ENCODE measurements at regions not wholly inside any gene's neighbourhood (a gene's known extent, or its start where the extent isn't known, plus 50 kb on each side); places are given as distances from the start of the nearest gene placed in this dataset.

DNA sequence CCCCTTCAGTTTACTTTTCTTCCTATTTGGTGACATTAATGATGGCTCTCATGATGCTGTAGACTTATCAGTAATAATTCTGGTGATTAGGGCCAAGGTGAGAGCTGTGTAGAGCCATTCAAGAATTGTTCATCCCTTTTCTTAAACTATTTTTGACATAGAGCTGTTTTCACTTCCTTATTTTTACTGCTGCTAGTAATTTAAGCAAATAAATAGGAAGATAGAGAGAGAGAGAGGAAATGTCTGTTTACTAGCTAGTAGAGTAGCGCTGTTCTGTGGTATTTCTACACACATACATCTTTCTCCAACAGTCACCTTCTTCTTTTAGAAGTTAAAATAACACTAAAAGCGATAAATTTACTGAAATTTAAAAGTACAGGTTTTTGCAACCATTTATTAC lies 678.0 kb upstream of the ZP4 start:
- Mint-ChIP-seq H3K27me3 (ENCODE audit: low read depth) (no peaks in the 10 kb centered on the region), H3K36me3 (no peaks in the 10 kb centered on the region), H3K4me1 (no peaks in the 10 kb centered on the region), H3K27ac (no peak overlapping the region), H3K9me3 (peaks cover 22% of the 10 kb centered on the region), H3K4me3 (no peak overlapping the region)
- CTCF ChIA-PET: no interaction called here
- DNase-seq (ENCODE audit: low spot score) (no peak), ATAC-seq (no peak)
- TF ChIP-seq, protein P1, sequence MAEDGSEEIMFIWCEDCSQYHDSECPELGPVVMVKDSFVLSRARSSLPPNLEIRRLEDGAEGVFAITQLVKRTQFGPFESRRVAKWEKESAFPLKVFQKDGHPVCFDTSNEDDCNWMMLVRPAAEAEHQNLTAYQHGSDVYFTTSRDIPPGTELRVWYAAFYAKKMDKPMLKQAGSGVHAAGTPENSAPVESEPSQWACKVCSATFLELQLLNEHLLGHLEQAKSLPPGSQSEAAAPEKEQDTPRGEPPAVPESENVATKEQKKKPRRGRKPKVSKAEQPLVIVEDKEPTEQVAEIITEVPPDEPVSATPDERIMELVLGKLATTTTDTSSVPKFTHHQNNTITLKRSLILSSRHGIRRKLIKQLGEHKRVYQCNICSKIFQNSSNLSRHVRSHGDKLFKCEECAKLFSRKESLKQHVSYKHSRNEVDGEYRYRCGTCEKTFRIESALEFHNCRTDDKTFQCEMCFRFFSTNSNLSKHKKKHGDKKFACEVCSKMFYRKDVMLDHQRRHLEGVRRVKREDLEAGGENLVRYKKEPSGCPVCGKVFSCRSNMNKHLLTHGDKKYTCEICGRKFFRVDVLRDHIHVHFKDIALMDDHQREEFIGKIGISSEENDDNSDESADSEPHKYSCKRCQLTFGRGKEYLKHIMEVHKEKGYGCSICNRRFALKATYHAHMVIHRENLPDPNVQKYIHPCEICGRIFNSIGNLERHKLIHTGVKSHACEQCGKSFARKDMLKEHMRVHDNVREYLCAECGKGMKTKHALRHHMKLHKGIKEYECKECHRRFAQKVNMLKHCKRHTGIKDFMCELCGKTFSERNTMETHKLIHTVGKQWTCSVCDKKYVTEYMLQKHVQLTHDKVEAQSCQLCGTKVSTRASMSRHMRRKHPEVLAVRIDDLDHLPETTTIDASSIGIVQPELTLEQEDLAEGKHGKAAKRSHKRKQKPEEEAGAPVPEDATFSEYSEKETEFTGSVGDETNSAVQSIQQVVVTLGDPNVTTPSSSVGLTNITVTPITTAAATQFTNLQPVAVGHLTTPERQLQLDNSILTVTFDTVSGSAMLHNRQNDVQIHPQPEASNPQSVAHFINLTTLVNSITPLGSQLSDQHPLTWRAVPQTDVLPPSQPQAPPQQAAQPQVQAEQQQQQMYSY (CRISPR knock-in tag; IDR thresholded peaks at IDR 0.05): no peak
- TF ChIP-seq ZNF317 (CRISPR knock-in tag; IDR thresholded peaks at IDR 0.05; ENCODE audit: borderline replicate concordance, low read depth) (no peak), E2F4 (CRISPR knock-in tag; IDR thresholded peaks at IDR 0.05; ENCODE audit: borderline replicate concordance, low read depth) (no peak), HMGA2 (CRISPR knock-in tag; IDR thresholded peaks at IDR 0.05) (no peak), ELF4 (CRISPR knock-in tag; IDR thresholded peaks at IDR 0.05; ENCODE audit: low read depth) (no peak), TEAD1 (CRISPR knock-in tag; IDR thresholded peaks at IDR 0.05) (no peak), GRHL2 (CRISPR knock-in tag; IDR thresholded peaks at IDR 0.05; ENCODE audit: insufficient replicate concordance, severe bottlenecking) (no peak), NR1H2 (CRISPR knock-in tag; IDR thresholded peaks at IDR 0.05) (no peak), KAT7 (CRISPR knock-in tag; IDR thresholded peaks at IDR 0.05; ENCODE audit: borderline replicate concordance) (no peak), RELA (CRISPR knock-in tag; IDR thresholded peaks at IDR 0.05; ENCODE audit: borderline replicate concordance) (no peak), FOXP1 (CRISPR knock-in tag; IDR thresholded peaks at IDR 0.05; ENCODE audit: borderline replicate concordance) (no peak)
- TF ChIP-seq, protein P2, sequence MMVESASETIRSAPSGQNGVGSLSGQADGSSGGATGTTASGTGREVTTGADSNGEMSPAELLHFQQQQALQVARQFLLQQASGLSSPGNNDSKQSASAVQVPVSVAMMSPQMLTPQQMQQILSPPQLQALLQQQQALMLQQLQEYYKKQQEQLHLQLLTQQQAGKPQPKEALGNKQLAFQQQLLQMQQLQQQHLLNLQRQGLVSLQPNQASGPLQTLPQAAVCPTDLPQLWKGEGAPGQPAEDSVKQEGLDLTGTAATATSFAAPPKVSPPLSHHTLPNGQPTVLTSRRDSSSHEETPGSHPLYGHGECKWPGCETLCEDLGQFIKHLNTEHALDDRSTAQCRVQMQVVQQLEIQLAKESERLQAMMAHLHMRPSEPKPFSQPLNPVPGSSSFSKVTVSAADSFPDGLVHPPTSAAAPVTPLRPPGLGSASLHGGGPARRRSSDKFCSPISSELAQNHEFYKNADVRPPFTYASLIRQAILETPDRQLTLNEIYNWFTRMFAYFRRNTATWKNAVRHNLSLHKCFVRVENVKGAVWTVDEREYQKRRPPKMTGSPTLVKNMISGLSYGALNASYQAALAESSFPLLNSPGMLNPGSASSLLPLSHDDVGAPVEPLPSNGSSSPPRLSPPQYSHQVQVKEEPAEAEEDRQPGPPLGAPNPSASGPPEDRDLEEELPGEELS (CRISPR knock-in tag; IDR thresholded peaks at IDR 0.05): no peak
- TF ChIP-seq, protein P3, sequence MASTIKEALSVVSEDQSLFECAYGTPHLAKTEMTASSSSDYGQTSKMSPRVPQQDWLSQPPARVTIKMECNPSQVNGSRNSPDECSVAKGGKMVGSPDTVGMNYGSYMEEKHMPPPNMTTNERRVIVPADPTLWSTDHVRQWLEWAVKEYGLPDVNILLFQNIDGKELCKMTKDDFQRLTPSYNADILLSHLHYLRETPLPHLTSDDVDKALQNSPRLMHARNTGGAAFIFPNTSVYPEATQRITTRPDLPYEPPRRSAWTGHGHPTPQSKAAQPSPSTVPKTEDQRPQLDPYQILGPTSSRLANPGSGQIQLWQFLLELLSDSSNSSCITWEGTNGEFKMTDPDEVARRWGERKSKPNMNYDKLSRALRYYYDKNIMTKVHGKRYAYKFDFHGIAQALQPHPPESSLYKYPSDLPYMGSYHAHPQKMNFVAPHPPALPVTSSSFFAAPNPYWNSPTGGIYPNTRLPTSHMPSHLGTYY (CRISPR knock-in tag; IDR thresholded peaks at IDR 0.05): no peak
- TF ChIP-seq, protein P4, sequence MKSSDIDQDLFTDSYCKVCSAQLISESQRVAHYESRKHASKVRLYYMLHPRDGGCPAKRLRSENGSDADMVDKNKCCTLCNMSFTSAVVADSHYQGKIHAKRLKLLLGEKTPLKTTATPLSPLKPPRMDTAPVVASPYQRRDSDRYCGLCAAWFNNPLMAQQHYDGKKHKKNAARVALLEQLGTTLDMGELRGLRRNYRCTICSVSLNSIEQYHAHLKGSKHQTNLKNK (CRISPR knock-in tag; IDR thresholded peaks at IDR 0.05): no peak
- POLR2A ChIA-PET: no interaction called here

DNA sequence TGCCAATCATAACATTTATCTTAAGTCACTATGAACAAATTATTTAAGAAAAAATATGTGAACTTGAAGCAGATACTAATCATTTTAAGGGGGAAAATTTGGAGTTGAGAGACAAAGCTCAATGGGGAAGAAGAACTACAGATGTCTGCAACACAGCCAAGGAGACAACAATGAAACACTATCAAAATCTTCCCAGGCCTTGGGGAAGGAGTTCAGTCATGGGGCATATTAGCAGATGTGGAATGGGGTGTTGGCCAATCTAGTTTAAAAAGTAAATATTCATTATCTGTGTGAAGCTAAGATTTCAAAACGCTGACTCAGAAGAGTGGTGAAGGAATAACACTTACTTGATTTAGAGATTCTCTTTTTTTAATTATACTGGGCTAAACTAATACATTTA lies 671.6 kb upstream of the ZP4 start:
- H3K36me3 Mint-ChIP-seq: no peaks in the 10 kb centered on the region
- no peak for DNase-seq (ENCODE audit: low spot score)
- no peaks in the 10 kb centered on the region for H3K27me3 Mint-ChIP-seq (ENCODE audit: low read depth)
- peaks cover 35% of the 10 kb centered on the region for H3K9me3 Mint-ChIP-seq
- H3K4me1 Mint-ChIP-seq: no peaks in the 10 kb centered on the region
- CTCF ChIA-PET: no interaction called here
- H3K4me3 Mint-ChIP-seq: no peak overlapping the region
- no peak for ATAC-seq
- no peak overlapping the region for H3K27ac Mint-ChIP-seq
- POLR2A ChIA-PET: no interaction called here
- TF ChIP-seq CREB1 (CRISPR knock-in tag; IDR thresholded peaks at IDR 0.05) (no peak), ZBTB21 (CRISPR knock-in tag; IDR thresholded peaks at IDR 0.05; ENCODE audit: borderline replicate concordance) (no peak), NFYB (CRISPR knock-in tag; conservative IDR thresholded peaks at IDR 0.05; ENCODE audit: low read depth) (no peak), MYBL2 (CRISPR knock-in tag; IDR thresholded peaks at IDR 0.05) (no peak), SOX15 (CRISPR knock-in tag; IDR thresholded peaks at IDR 0.05) (no peak), E2F4 (CRISPR knock-in tag; IDR thresholded peaks at IDR 0.05; ENCODE audit: borderline replicate concordance, low read depth) (no peak), ZNF671 (CRISPR knock-in tag; IDR thresholded peaks at IDR 0.05) (no peak), ZNF317 (CRISPR knock-in tag; IDR thresholded peaks at IDR 0.05; ENCODE audit: borderline replicate concordance, low read depth) (no peak), ZNF281 (CRISPR knock-in tag; IDR thresholded peaks at IDR 0.05) (no peak), ZNF396 (CRISPR knock-in tag; IDR thresholded peaks at IDR 0.05; ENCODE audit: borderline replicate concordance) (no peak)
- TF ChIP-seq, protein P5, sequence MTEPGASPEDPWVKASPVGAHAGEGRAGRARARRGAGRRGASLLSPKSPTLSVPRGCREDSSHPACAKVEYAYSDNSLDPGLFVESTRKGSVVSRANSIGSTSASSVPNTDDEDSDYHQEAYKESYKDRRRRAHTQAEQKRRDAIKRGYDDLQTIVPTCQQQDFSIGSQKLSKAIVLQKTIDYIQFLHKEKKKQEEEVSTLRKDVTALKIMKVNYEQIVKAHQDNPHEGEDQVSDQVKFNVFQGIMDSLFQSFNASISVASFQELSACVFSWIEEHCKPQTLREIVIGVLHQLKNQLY (CRISPR knock-in tag; IDR thresholded peaks at IDR 0.05): no peak
